Immature natural killer cell (primary cell): ENCODE measurements at regions not wholly inside any gene's neighbourhood (a gene's known extent, or its start where the extent isn't known, plus 50 kb on each side); places are given as distances from the start of the nearest gene placed in this dataset.

Source experiments
- DNase-seq, 3 donors: peaks; one replicate each; pipeline ENCODE4 v3.0.0; 2022; ENCODE audit warnings: mixed read lengths in 1 of 3
- H3K27ac Mint-ChIP-seq, 6 donors: one replicate each; pipeline ENCODE4 v1.8.0; 2020; ENCODE audit warnings: mixed read lengths in 6 of 6, mild to moderate bottlenecking in 5 of 6, inconsistent platforms in 4 of 6, moderate library complexity in 3 of 6
- H3K27me3 Mint-ChIP-seq, 3 donors: one replicate each; pipeline ENCODE4 v1.8.0; 2020 to 2021; ENCODE audit warnings: low read depth in 3 of 3, mild to moderate bottlenecking in 3 of 3, mixed read lengths in 3 of 3, moderate library complexity in 3 of 3, inconsistent platforms in 1 of 3
- H3K36me3 Mint-ChIP-seq, 3 donors: one replicate each; pipeline ENCODE4 v1.8.0; 2020; ENCODE audit warnings: mixed read lengths in 3 of 3, inconsistent platforms in 2 of 3, mild to moderate bottlenecking in 2 of 3
- H3K4me1 Mint-ChIP-seq, 2 donors: one replicate each; pipeline ENCODE4 v1.8.0; 2020; ENCODE audit warnings: inconsistent platforms in 2 of 2, mild to moderate bottlenecking in 2 of 2, mixed read lengths in 2 of 2, moderate library complexity in 1 of 2
- H3K4me3 Mint-ChIP-seq, 5 donors: one replicate each; pipeline ENCODE4 v1.8.0; 2020; ENCODE audit warnings: mild to moderate bottlenecking in 5 of 5, mixed read lengths in 5 of 5, inconsistent platforms in 3 of 5, moderate library complexity in 3 of 5
- H3K9me3 Mint-ChIP-seq, 6 donors: one replicate each; pipeline ENCODE4 v1.8.0; 2020; ENCODE audit warnings: mild to moderate bottlenecking in 6 of 6, mixed read lengths in 6 of 6, inconsistent platforms in 4 of 6, moderate library complexity in 3 of 6

GRCh38 chr12:90304231-90304630 is 595.6 kb upstream of the ATP2B1 start:
- Mint-ChIP-seq H3K27ac (no peak overlapping the region), H3K4me3 (no peak overlapping the region), H3K9me3 (no peaks in the 10 kb centered on the region), H3K4me1 (peaks cover 3 to 5% of the 10 kb centered on the region in 2 donors), H3K27me3 (peaks cover 0 to 2% (median 0%) of the 10 kb centered on the region in 3 donors), H3K36me3 (no peaks in the 10 kb centered on the region)
- no peak for DNase-seq

- no peaks in the 10 kb centered on the region for H3K36me3 Mint-ChIP-seq
- no peak for DNase-seq
- H3K9me3 Mint-ChIP-seq = no peaks in the 10 kb centered on the region
- no peak overlapping the region for H3K4me3 Mint-ChIP-seq
- peaks cover 3 to 9% of the 10 kb centered on the region in 2 donors for H3K4me1 Mint-ChIP-seq
- H3K27me3 Mint-ChIP-seq = peaks cover 0 to 2% (median 0%) of the 10 kb centered on the region in 3 donors
- no peak overlapping the region for H3K27ac Mint-ChIP-seq
Observed at GRCh38 chr12:90303771-90304170, 595.1 kb upstream of the ATP2B1 start.

- Mint-ChIP-seq H3K27ac (no peak overlapping the region), H3K9me3 (no peaks in the 10 kb centered on the region), H3K4me3 (no peak overlapping the region), H3K27me3 (peaks cover 0 to 2% (median 0%) of the 10 kb centered on the region in 3 donors), H3K36me3 (no peaks in the 10 kb centered on the region), H3K4me1 (peaks cover 7 to 12% of the 10 kb centered on the region in 2 donors)
- DNase-seq = no peak
Observed at GRCh38 chr12:90301561-90302133, 593.0 kb upstream of the ATP2B1 start.

GRCh38 chr12:90301095-90301494 is 592.5 kb upstream of the ATP2B1 start:
- Mint-ChIP-seq H3K27me3 (peaks cover 0 to 2% (median 0%) of the 10 kb centered on the region in 3 donors), H3K4me3 (no peak overlapping the region), H3K9me3 (no peaks in the 10 kb centered on the region), H3K4me1 (peaks cover 7 to 12% of the 10 kb centered on the region in 2 donors), H3K27ac (no peak overlapping the region), H3K36me3 (no peaks in the 10 kb centered on the region)
- no peak for DNase-seq

GRCh38 chr12:90299666-90300065 is 591.0 kb upstream of the ATP2B1 start:
- peaks cover 0 to 1% (median 0%) of the 10 kb centered on the region in 3 donors for H3K27me3 Mint-ChIP-seq
- H3K9me3 Mint-ChIP-seq = no peaks in the 10 kb centered on the region

GRCh38 chr12:90299121-90299520 is 590.5 kb upstream of the ATP2B1 start:
- H3K4me1 Mint-ChIP-seq = peaks cover 7 to 12% of the 10 kb centered on the region in 2 donors
- H3K36me3 Mint-ChIP-seq = no peaks in the 10 kb centered on the region
- no peak overlapping the region for H3K27ac Mint-ChIP-seq
- H3K4me3 Mint-ChIP-seq = peak overlapping the region in 3 of 5 donors; percentile 3 to 57 (median 6)
- no peaks in the 10 kb centered on the region for H3K9me3 Mint-ChIP-seq
- DNase-seq = no peak
- peaks cover 0 to 1% (median 0%) of the 10 kb centered on the region in 3 donors for H3K27me3 Mint-ChIP-seq

More at GRCh38 chr12:90299666-90300065, 591.0 kb upstream of the ATP2B1 start:
- no peaks in the 10 kb centered on the region for H3K36me3 Mint-ChIP-seq
- no peak overlapping the region for H3K27ac Mint-ChIP-seq
- peak overlapping the region in 4 of 5 donors; percentile 2 to 57 (median 4) for H3K4me3 Mint-ChIP-seq
- no peak for DNase-seq
- H3K4me1 Mint-ChIP-seq = peaks cover 7 to 12% of the 10 kb centered on the region in 2 donors

- Mint-ChIP-seq H3K36me3 (no peaks in the 10 kb centered on the region), H3K9me3 (no peaks in the 10 kb centered on the region), H3K4me3 (no peak overlapping the region), H3K27me3 (peaks cover 0 to 1% (median 0%) of the 10 kb centered on the region in 3 donors), H3K4me1 (peaks cover 7 to 12% of the 10 kb centered on the region in 2 donors), H3K27ac (no peak overlapping the region)
- no peak for DNase-seq
Observed at GRCh38 chr12:90298289-90298948, 589.8 kb upstream of the ATP2B1 start.

- no peak overlapping the region for H3K4me3 Mint-ChIP-seq
- H3K36me3 Mint-ChIP-seq = no peaks in the 10 kb centered on the region
- peaks cover 0 to 3% (median 0%) of the 10 kb centered on the region in 6 donors for H3K9me3 Mint-ChIP-seq
Observed at GRCh38 chr12:90295858-90296257, 587.2 kb upstream of the ATP2B1 start.

GRCh38 chr12:90292183-90292582 is 583.5 kb upstream of the ATP2B1 start:
- no peak overlapping the region for H3K27ac Mint-ChIP-seq
- H3K4me1 Mint-ChIP-seq = no peaks in the 10 kb centered on the region
- H3K36me3 Mint-ChIP-seq = no peaks in the 10 kb centered on the region
- no peak for DNase-seq
- peaks cover 0 to 3% (median 2%) of the 10 kb centered on the region in 3 donors for H3K27me3 Mint-ChIP-seq
- H3K4me3 Mint-ChIP-seq = no peak overlapping the region
- peaks cover 0 to 20% (median 9%) of the 10 kb centered on the region in 6 donors for H3K9me3 Mint-ChIP-seq

More at GRCh38 chr12:90295858-90296257, 587.2 kb upstream of the ATP2B1 start:
- H3K27ac Mint-ChIP-seq = no peak overlapping the region
- H3K27me3 Mint-ChIP-seq = peaks cover 0 to 2% (median 1%) of the 10 kb centered on the region in 3 donors
- DNase-seq = no peak
- peaks cover 7 to 12% of the 10 kb centered on the region in 2 donors for H3K4me1 Mint-ChIP-seq

GRCh38 chr12:90290980-90291975 is 582.6 kb upstream of the ATP2B1 start:
- H3K4me3 Mint-ChIP-seq = no peak overlapping the region
- H3K27me3 Mint-ChIP-seq = peaks cover 0 to 3% (median 2%) of the 10 kb centered on the region in 3 donors
- no peaks in the 10 kb centered on the region for H3K4me1 Mint-ChIP-seq
- H3K27ac Mint-ChIP-seq = no peak overlapping the region
- peaks cover 0 to 20% (median 9%) of the 10 kb centered on the region in 6 donors for H3K9me3 Mint-ChIP-seq
- H3K36me3 Mint-ChIP-seq = no peaks in the 10 kb centered on the region
- no peak for DNase-seq

- H3K9me3 Mint-ChIP-seq = peaks cover 0 to 20% (median 9%) of the 10 kb centered on the region in 6 donors
- H3K27me3 Mint-ChIP-seq = peaks cover 2 to 4% (median 3%) of the 10 kb centered on the region in 3 donors
- no peaks in the 10 kb centered on the region for H3K36me3 Mint-ChIP-seq
- H3K27ac Mint-ChIP-seq = no peak overlapping the region
- DNase-seq = no peak
- H3K4me1 Mint-ChIP-seq = no peaks in the 10 kb centered on the region
- no peak overlapping the region for H3K4me3 Mint-ChIP-seq
Observed at GRCh38 chr12:90287585-90287984, 578.9 kb upstream of the ATP2B1 start.

- no peak for DNase-seq
- Mint-ChIP-seq H3K4me1 (peaks cover 0 to 1% of the 10 kb centered on the region in 2 donors), H3K4me3 (no peak overlapping the region), H3K27me3 (peaks cover 0 to 2% (median 2%) of the 10 kb centered on the region in 3 donors), H3K27ac (no peak overlapping the region), H3K9me3 (peaks cover 0 to 7% (median 3%) of the 10 kb centered on the region in 6 donors), H3K36me3 (no peaks in the 10 kb centered on the region)
Observed at GRCh38 chr12:90281154-90281868, 572.7 kb upstream of the ATP2B1 start.

GRCh38 chr12:90280564-90281058 is 572.0 kb upstream of the ATP2B1 start:
- Mint-ChIP-seq H3K4me3 (no peak overlapping the region), H3K27me3 (peaks cover 0 to 2% (median 2%) of the 10 kb centered on the region in 3 donors), H3K9me3 (peaks cover 0 to 7% (median 2%) of the 10 kb centered on the region in 6 donors), H3K4me1 (peaks cover 0 to 1% of the 10 kb centered on the region in 2 donors), H3K36me3 (no peaks in the 10 kb centered on the region), H3K27ac (no peak overlapping the region)
- DNase-seq = no peak
